T47D (cell line): ENCODE measurements at regions not wholly inside any gene's neighbourhood (a gene's known extent, or its start where the extent isn't known, plus 50 kb on each side); places are given as distances from the start of the nearest gene placed in this dataset.
"Not testable (repeated sequence)": the region's sequence is repeated elsewhere in the genome, so short reads cannot be mapped to it uniquely, and the experiment has no call there.

Experiments used
- DNase-seq, 2 experiments: peaks; one replicate each; pipeline versions ENCODE4 v3.0.0 to v3.0.0-alpha.2; 2011 to 2012; ENCODE audit warnings: low read depth in 1 of 2, low spot score in 1 of 2
- JUND ChIP-seq: IDR thresholded peaks from 2 replicates; pipeline ENCODE4 v1.6.1; 2012; ENCODE audit warnings: low read depth
- in situ Hi-C: cut with HindIII; loops from 2 replicates; pipeline ENCODE4 v1.10.0; 2016; ENCODE audit warnings: low sequenced_read_pairs, low pct_unique_long_range_greater_than_20kb

- no peak for DNase-seq
- no peak for TF ChIP-seq JUND
- in situ Hi-C loops: no loop called here
These were observed 65.1 kb upstream of the RASD2 start for GRCh38 chr22:35475545-35475944.

- no peak for DNase-seq
- no peak for TF ChIP-seq JUND
- in situ Hi-C loops: no loop called here
These were observed 64.3 kb upstream of the RASD2 start for GRCh38 chr22:35476341-35476740.

GRCh38 chr22:35477911-35478582 is 62.6 kb upstream of the RASD2 start:
- in situ Hi-C loops: no loop called here
- TF ChIP-seq JUND: no peak
- peak in 1 of 2 experiments; percentile 19 for DNase-seq

- DNase-seq: no peak
- no peak for TF ChIP-seq JUND
- in situ Hi-C loops: no loop called here
These were observed 62.0 kb upstream of the RASD2 start for GRCh38 chr22:35478633-35479107.

- in situ Hi-C loops: no loop called here
- TF ChIP-seq JUND: no peak
These were observed 61.3 kb upstream of the RASD2 start for GRCh38 chr22:35479359-35479758.

GRCh38 chr22:35479985-35480550 is 60.6 kb upstream of the RASD2 start:
- no peak for TF ChIP-seq JUND
- in situ Hi-C loops: no loop called here
- no peak for DNase-seq

More at GRCh38 chr22:35479359-35479758, 61.3 kb upstream of the RASD2 start:
- no peak for DNase-seq

- DNase-seq: peak in 1 of 2 experiments; percentile 50
- TF ChIP-seq JUND: no peak
- in situ Hi-C loops: no loop called here
These were observed 59.7 kb upstream of the RASD2 start for GRCh38 chr22:35480627-35481550.

GRCh38 chr22:35482311-35482710 is 58.3 kb upstream of the RASD2 start:
- in situ Hi-C loops: no loop called here
- no peak for TF ChIP-seq JUND
- no peak for DNase-seq

- in situ Hi-C loops: no loop called here
- no peak for DNase-seq
- TF ChIP-seq JUND: no peak
These were observed 57.7 kb upstream of the RASD2 start for GRCh38 chr22:35482974-35483373.

GRCh38 chr22:35483730-35484129 is 56.9 kb upstream of the RASD2 start:
- in situ Hi-C loops: no loop called here
- TF ChIP-seq JUND: no peak
- no peak for DNase-seq

GRCh38 chr22:35484651-35485556 is 55.7 kb upstream of the RASD2 start:
- no peak for TF ChIP-seq JUND
- in situ Hi-C loops: no loop called here
- no peak for DNase-seq

GRCh38 chr22:35486116-35486631 is 54.5 kb upstream of the RASD2 start:
- TF ChIP-seq JUND: no peak
- in situ Hi-C loops: no loop called here
- no peak for DNase-seq

GRCh38 chr22:35487623-35488022 is 53.0 kb upstream of the RASD2 start:
- in situ Hi-C loops, DNase-seq: not testable (repeated sequence)
